SK-N-MC (cell line): ENCODE measurements at regions not wholly inside any gene's neighbourhood (a gene's known extent, or its start where the extent isn't known, plus 50 kb on each side); places are given as distances from the start of the nearest gene placed in this dataset.

ENCODE experiments used
- EZH2 ChIP-seq: fragments of 200-600 bp; sonication (generic); IDR thresholded peaks from one replicate; pipeline ENCODE4 v1.6.1; 2017; ENCODE audit warnings: antibody characterized with exemption
- FOXP2 ChIP-seq: optimal IDR thresholded peaks from 2 replicates; pipeline ENCODE3; 2011; ENCODE audit warnings: mild to moderate bottlenecking, moderate library complexity; ENCODE audit not compliant: insufficient read depth; ENCODE audit errors: extremely low read length, control extremely low read depth
- POLR2AphosphoS5 ChIP-seq: IDR thresholded peaks from 2 replicates; pipeline ENCODE4 v1.6.1; 2012; ENCODE audit warnings: mild to moderate bottlenecking, low read depth, low read length, borderline replicate concordance

GRCh38 chr14:35222324-35222723 lies 69.9 kb upstream of the PSMA6 start:
- TF ChIP-seq EZH2, result no peak
- TF ChIP-seq POLR2AphosphoS5, result no peak
- TF ChIP-seq FOXP2, result no peak
